ENCODE measurements at regions not wholly inside any gene's neighbourhood (a gene's known extent, or its start where the extent isn't known, plus 50 kb on each side); places are given as distances from the start of the nearest gene placed in this dataset.
"Not testable (repeated sequence)": the region's sequence is repeated elsewhere in the genome, so short reads cannot be mapped to it uniquely, and the experiment has no call there.

DNA sequence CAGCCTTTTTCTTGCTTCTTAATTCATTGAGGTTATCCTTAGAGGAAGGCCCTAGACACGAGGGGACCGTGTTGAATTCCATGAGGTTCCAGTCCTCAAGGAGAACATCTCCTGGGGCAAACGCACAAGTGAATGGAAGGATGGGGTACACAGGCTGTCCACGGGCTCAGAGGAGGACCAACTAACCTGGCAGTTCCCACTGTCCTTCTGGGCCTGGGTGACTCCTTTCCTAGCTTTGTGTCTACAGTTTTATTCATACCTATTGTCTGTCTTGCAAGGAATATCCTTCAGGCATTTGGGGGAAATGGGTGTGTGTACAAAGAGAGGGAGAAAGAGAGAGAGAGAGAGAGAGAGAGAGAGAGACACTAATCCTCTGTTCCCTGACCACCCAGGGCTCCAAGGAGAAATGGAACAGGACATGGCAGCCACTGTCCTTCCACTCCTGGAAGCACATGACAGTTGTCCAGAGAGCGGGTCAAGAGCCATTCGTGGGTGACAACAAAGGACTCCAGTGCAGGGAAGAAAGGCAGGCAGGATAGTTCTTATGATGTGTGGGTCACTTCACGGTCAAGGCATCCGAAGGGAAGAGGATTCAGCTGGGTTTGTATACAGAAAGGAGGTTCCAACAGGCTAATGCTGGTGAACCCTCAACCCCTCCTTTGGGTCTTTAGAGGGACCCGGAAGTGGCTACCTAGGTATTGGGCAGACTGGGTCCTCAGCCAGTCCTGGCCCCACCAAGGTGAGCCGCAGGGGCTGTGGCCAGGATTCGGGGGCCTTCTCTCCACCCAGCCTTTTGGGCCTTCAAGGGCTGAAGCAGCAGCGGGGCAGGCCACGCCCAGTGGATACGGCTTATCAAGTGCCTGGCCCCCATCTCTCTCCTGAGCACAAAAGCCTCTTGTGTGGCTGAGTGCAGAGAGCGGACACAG, 150.6 kb downstream of the MYCN start:
- no peak for DNase-seq

GRCh38 chr2:16089491-16089890, 149.1 kb downstream of the MYCN start:
- not testable (repeated sequence) for DNase-seq

DNA sequence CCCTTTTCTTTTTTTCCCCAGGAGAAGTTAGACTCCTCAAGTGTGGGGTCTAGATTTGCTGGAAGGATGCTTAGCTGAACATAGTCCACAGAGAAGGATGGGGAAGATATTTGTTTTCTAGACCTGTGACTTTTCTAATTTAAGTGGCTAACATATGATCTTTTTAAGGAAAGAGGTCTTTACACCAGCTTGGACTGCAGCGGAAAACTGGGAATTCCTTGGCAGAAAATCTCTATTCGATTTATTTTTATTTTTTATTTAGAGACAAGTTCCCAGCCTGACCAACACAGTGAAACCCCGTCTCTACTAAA, 148.4 kb downstream of the MYCN start:
- no peak for DNase-seq

DNA sequence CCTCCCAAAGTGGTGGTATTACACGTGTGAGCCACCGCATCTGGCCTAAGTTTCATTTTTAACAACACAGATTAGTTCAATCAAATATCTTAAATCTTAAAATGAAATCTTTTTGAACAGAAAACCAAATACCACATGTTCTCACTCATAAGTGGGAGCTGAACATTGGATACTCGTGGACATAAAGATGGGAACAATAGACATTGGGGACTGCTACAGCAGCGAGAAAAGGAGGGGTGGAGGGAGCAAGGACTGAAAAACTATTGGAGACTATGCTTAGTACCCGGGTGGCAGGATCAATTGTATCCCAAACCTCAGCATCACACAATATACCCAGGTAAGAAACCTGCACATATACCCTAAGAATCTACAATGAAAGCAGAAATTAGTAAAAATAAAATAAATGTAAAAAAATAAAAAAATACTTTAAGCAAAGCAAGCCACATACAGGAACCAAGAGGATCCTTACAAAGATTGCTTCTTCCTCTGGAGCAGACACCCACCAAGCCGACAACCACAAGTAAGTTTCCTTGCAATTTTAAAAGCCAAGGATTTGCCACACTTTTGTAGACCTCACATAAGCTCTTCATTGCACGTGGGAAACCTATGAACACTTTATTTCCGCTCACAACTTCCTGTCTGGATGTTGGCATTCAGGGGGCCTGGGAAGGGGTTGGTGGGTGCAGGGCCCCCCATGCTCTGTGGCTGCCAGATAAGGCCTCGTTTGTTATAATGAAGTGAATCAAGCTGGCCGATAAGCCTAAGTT, 147.9 kb downstream of the MYCN start:
- DNase-seq, result no peak

DNA sequence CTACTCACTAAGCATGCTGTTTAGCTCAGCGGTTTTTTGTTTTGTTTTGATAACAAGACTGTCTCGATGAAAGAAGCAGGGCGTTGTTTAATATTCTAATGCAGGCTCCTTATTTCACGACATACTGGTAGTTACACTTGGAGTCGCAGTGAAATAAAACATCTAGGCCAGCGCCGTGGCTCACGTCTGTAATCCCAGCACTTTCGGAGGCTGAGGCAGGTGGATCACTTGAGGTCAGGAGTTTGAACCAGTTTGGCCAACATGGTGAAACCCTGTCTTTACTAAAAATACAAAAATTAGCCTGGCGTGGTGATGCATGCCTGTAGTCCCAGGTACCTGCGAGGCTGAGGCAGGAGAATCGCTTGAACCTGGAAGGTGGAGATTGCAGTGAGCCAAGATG, 145.8 kb downstream of the MYCN start:
- DNase-seq, result not testable (repeated sequence)

DNA sequence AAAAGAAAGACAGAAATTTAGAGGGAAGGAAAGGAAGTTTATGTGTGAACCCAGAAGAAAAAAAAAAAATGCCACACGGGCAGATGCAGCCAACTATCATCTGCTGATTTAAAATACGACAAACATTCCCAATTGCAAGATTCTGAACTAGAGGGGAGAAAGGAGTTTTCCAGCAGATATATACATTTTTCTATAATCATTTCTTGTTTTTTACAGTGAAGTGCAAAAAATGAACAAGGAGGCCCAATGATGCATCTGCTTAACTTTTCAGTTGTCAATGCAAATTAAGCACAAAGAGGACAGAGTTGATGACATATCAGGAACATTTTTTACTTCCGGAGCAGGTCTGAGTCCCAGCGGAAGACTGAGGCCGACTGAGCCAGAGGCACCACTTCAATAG, 144.7 kb downstream of the MYCN start:
- DNase-seq, result no peak

- DNase-seq, result no peak
Observed at GRCh38 chr2:16084274-16084673, 143.9 kb downstream of the MYCN start.

GRCh38 chr2:16082276-16082675, 141.9 kb downstream of the MYCN start:
- no peak for DNase-seq

GRCh38 chr2:16081316-16082200, 141.2 kb downstream of the MYCN start:
- DNase-seq, result no peak

DNA sequence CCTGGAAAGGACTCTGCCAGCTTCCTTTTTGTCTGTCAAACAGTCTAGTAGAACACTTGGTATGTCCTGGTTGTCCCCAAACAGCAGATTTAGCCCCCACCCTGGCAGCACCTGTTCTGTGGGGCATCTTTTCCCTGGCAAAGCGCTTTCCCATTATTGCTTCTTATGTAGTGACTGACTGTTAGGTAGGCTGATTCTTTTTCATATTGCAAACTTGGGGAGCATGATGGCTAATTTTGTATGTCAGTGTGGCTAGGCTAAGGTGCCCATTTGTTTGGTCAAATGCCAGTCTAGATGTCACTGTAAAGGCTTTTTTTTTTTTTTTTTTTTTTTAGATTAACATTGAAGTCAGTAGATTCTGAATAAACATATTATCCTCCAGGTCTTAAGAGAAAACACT, 140.2 kb downstream of the MYCN start:
- DNase-seq, result no peak

DNA sequence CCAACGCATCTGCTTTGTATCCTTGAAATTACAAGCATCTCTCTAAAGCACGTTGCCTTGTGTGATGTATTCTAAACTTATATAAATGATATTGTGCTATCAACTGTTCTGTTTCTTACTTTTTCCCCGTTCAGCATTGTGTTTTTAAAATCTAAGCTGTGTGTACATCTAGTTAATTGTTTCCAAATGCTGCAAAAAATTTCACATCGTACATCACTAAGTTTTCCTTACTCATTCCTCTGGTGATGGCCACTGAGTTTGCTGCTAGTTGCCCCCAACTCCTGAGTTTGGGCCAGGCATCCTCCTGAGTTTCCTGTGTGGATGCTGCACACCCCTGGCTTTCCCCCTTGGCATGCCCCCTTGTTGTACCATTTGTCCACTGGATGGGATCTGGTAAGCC, 139.7 kb downstream of the MYCN start:
- no peak for DNase-seq

GRCh38 chr2:16079637-16080036, 139.3 kb downstream of the MYCN start:
- DNase-seq, result no peak

DNA sequence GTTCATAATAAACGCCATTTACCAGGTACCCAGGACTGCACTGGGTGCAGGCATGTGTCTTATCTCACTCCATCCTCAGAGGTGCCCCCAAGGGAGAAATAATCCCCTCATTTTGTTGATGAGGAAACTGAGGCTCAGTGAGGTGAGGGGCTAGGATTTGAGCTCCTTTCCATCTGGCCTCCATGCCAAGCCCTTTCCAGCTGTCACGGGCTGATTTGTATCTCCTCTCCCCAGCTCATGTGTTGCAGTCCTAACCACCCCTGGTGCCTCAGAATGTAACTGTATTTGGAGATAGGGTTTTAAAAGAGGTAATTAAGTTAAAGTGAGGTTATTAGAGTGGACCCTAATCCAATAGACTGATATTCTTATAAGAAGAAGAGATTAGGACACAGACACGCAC, 137.3 kb downstream of the MYCN start:
- no peak for DNase-seq

- no peak for DNase-seq
Observed at GRCh38 chr2:16076911-16077310, 136.6 kb downstream of the MYCN start.

DNA sequence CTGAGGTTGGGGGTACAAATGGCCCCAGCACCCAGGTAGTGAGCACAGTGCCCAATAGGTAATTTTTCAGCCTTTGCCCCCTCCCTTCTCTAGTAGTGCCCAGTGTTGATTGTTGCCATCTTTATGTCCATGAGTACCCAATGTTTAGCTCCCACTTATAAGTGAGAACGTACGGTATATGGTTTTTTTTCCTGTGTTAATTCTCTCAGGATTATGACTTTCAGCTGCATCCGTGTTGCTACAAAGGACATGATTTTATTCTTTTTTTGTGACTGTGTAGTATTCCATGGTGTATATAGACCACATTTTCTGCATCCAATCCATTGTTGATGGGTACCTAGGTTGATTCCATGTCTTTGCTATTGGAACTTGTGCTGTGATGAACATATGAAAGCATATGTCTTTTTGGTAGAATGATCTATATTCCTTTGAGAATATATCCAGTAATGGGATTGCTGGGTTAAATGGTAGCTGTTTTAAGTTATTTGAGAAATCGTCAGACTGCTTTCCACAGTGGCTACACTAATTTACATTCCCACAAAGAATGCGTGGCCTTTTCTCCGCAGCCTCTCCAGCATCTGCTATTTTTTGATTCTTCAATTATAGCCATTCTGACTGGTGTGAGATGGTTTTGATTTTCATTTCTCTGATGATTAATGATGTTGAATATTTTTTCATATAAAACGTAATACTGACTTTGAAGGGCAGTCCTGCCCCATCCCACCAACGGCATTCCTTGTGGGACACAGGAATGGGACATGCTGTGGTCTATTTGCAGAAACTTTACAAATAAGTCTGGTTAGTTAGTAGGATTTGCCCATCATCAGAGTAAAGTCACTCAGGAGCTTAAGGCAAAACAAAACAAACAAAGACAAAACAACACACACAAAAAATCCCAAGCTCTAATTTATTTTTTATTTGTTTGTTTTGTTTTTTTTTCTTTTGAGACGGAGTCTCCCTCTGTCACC, 135.0 kb downstream of the MYCN start:
- DNase-seq, result no peak

GRCh38 chr2:16073921-16074425, 133.6 kb downstream of the MYCN start:
- no peak for DNase-seq

GRCh38 chr2:16073471-16073870, 133.1 kb downstream of the MYCN start:
- DNase-seq, result no peak

GRCh38 chr2:16072638-16073290, 132.4 kb downstream of the MYCN start:
- DNase-seq, result no peak

- DNase-seq, result no peak
Observed at GRCh38 chr2:16071865-16072637, 131.7 kb downstream of the MYCN start.

Measured in CD4-positive, alpha-beta T cell treated with Interleukin-10 for 1 hour (primary cell).